Right renal cortex interstitium (tissue), 3 donors: ENCODE measurements at regions not wholly inside any gene's neighbourhood (a gene's known extent, or its start where the extent isn't known, plus 50 kb on each side); places are given as distances from the start of the nearest gene placed in this dataset.

Experiments used
- DNase-seq, 3 donors: peaks; one replicate each; pipeline ENCODE4 v3.0.0-alpha.2; 2013; ENCODE audit warnings: low read depth in 3 of 3, low spot score in 2 of 3

- no peak for DNase-seq
Measured at GRCh38 chr14:76950055-76951020, 78.2 kb downstream of the IRF2BPL start.

- no peak for DNase-seq
Measured at GRCh38 chr14:76948976-76949375, 79.5 kb downstream of the IRF2BPL start.

GRCh38 chr14:76948213-76948947 is 80.1 kb downstream of the IRF2BPL start:
- DNase-seq, result no peak

GRCh38 chr14:76947838-76948184 is 80.7 kb downstream of the IRF2BPL start:
- DNase-seq, result no peak

GRCh38 chr14:76947078-76947837 is 81.2 kb downstream of the IRF2BPL start:
- peak; percentile 89 to 94 (median 92) for DNase-seq

GRCh38 chr14:76946753-76947077 is 81.8 kb downstream of the IRF2BPL start:
- no peak for DNase-seq

GRCh38 chr14:76943072-76943471 is 85.4 kb downstream of the IRF2BPL start:
- no peak for DNase-seq

- DNase-seq, result no peak
Measured at GRCh38 chr14:76941946-76942805, 86.3 kb downstream of the IRF2BPL start.

- no peak for DNase-seq
Measured at GRCh38 chr14:76941544-76941943, 87.0 kb downstream of the IRF2BPL start.

- no peak for DNase-seq
Measured at GRCh38 chr14:76940021-76940760, 88.3 kb downstream of the IRF2BPL start.

GRCh38 chr14:76939015-76939742 is 89.3 kb downstream of the IRF2BPL start:
- no peak for DNase-seq

- DNase-seq, result no peak
Measured at GRCh38 chr14:76938092-76938500, 90.4 kb downstream of the IRF2BPL start.

GRCh38 chr14:76937181-76938091 is 91.1 kb downstream of the IRF2BPL start:
- DNase-seq, result no peak

- no peak for DNase-seq
Measured at GRCh38 chr14:76936483-76936882, 92.0 kb downstream of the IRF2BPL start.

GRCh38 chr14:76933515-76933914 is 95.0 kb downstream of the IRF2BPL start:
- no peak for DNase-seq

- no peak for DNase-seq
Measured at GRCh38 chr14:76931631-76932402, 96.7 kb downstream of the IRF2BPL start.

- DNase-seq, result no peak
Measured at GRCh38 chr14:76930549-76930948, 98.0 kb downstream of the IRF2BPL start.
